ENCODE measurements at regions not wholly inside any gene's neighbourhood (a gene's known extent, or its start where the extent isn't known, plus 50 kb on each side); places are given as distances from the start of the nearest gene placed in this dataset.
A peak's percentile ranks its signal among the peaks of the same experiment; 100 is the strongest.

GRCh38 chr1:200353232-200353631, 56.6 kb downstream of the ZNF281 start:
- Histone ChIP-seq H3K36me3 (ENCODE audit: control insufficient read depth in 2 of 4, insufficient read depth in 4 of 4, low read length in 3 of 4) (no peaks in the 10 kb centered on the region), H3K14ac (ENCODE audit: insufficient read length) (no peak overlapping the region), H2BK12ac (ENCODE audit: low read depth, low read length) (peak overlapping the region; percentile 88; the same call in 1 of the 2 replicates), H4K20me1 (replicated peaks in 1 of 2; ENCODE audit: control insufficient read depth in 1 of 2, insufficient read depth in 2 of 2, low read length in 2 of 2) (no peaks in the 10 kb centered on the region), H3K79me1 (ENCODE audit: low read depth, low read length) (no peaks in the 10 kb centered on the region), H3K4me2 (ENCODE audit: insufficient read depth in 1 of 2, low read depth in 2 of 2, low read length in 2 of 2) (no peak overlapping the region), H4K8ac (ENCODE audit: extremely low read depth, insufficient read depth, low read length) (no peak overlapping the region), H4K91ac (replicated peaks; ENCODE audit: insufficient read length, low read length) (no peak overlapping the region), H3K18ac (ENCODE audit: extremely low read depth, low read length) (no peak overlapping the region), H3K9me3 (ENCODE audit: insufficient read depth in 2 of 2, low read depth in 1 of 2, low read length in 1 of 2) (no peaks in the 10 kb centered on the region), H2BK120ac (replicated peaks; ENCODE audit: low read depth, low read length) (no peak overlapping the region), H2BK5ac (ENCODE audit: low read depth, low read length) (peak overlapping the region; percentile 5; the same call in 1 of the 2 replicates), H3K27ac (ENCODE audit: low read depth, low read length) (no peak overlapping the region), H3K4ac (replicated peaks; ENCODE audit: insufficient read length, low read depth, low read length) (no peak overlapping the region), H3K4me1 (replicated peaks in 1 of 4; ENCODE audit: control insufficient read depth in 3 of 4, insufficient read depth in 4 of 4, low read length in 3 of 4) (peaks cover 0 to 6% (median 2%) of the 10 kb centered on the region in 4 experiments; a peak in 3 of 7 replicates), H4K5ac (ENCODE audit: insufficient read length, low read depth, low read length) (no peak overlapping the region), H2BK20ac (ENCODE audit: low read length) (no peak overlapping the region), H3K4me3 (ENCODE audit: extremely low read depth in 1 of 4, insufficient read depth in 2 of 4, low read depth in 3 of 4, low read length in 4 of 4) (no peak overlapping the region), H3K27me3 (replicated peaks in 1 of 4; ENCODE audit: control insufficient read depth in 3 of 4, extremely low read depth in 1 of 4, insufficient read depth in 3 of 4, low read length in 3 of 4) (no peaks in the 10 kb centered on the region), H3K9ac (replicated peaks in 1 of 4; ENCODE audit: extremely low read depth in 1 of 4, low read depth in 3 of 4, low read length in 3 of 4) (no peak overlapping the region), H2AFZ (ENCODE audit: low read length) (no peak overlapping the region), H3K23me2 (ENCODE audit: low read depth, low read length) (no peaks in the 10 kb centered on the region), H3K23ac (ENCODE audit: insufficient read length) (no peak overlapping the region), H3K79me2 (ENCODE audit: control insufficient read depth in 1 of 2, insufficient read depth in 2 of 2, low read length in 2 of 2) (no peaks in the 10 kb centered on the region), H2AK5ac (ENCODE audit: low read depth, low read length) (0 out of 2 replicates have a peak overlapping the region, but pooled peaks have one; percentile 56), H2BK15ac (ENCODE audit: low read length) (no peak overlapping the region; the same call in 1 of the 2 replicates), H3K56ac (replicated peaks; ENCODE audit: insufficient read length, low read depth, low read length) (no peak overlapping the region)
- CTCF ChIA-PET (ENCODE audit: partially characterized antibody), result interaction anchor here (1.5 kb wide), 1 partner anchor 73 kb away, joined by 4 read pairs; no protein-coding TSS in a partner anchor
- no peak for FAIRE-seq
- POLR2A ChIA-PET (ENCODE audit: partially characterized antibody), result interaction anchor here (1.1 to 3.6 kb wide), 2 partner anchors 11 to 20 kb away, joined by 3 to 32 read pairs; no protein-coding TSS in a partner anchor
- DNase-seq (ENCODE audit: low read depth in 1 of 2, low spot score in 2 of 2), result no peak
- 83% methylated on average over 1 of the region's 1 CpG; no CpG with 5 or more reads in 1 of the 2 experiments for WGBS, 2 experiments (ENCODE audit: extremely low coverage in 1 of 2, insufficient coverage in 1 of 2, insufficient read length in 1 of 2, insufficient replicate concordance in 2 of 2, low coverage in 1 of 2, low lambda C conversion rate in 2 of 2, missing lambda C conversion rate in 1 of 2)
- TF ChIP-seq HDAC6 (IDR thresholded peaks at IDR 0.05; ENCODE audit: low read depth, low read length) (no peak), TAF1 (IDR thresholded peaks at IDR 0.05; ENCODE audit: low read depth, low read length) (no peak), ATF2 (IDR thresholded peaks at IDR 0.05; ENCODE audit: low read length) (no peak), SIRT6 (IDR thresholded peaks at IDR 0.05; ENCODE audit: low read length) (no peak), BCL11A (IDR thresholded peaks at IDR 0.05; ENCODE audit: low read depth in 2 of 2, low read length in 2 of 2) (no peak), RXRA (IDR thresholded peaks at IDR 0.05; ENCODE audit: insufficient read depth, low read depth, low read length) (no peak), EGR1 (IDR thresholded peaks at IDR 0.05; ENCODE audit: borderline replicate concordance, low read depth, low read length) (no peak), CBX8 (IDR thresholded peaks at IDR 0.05; ENCODE audit: borderline replicate concordance, low read depth, low read length) (no peak)
- TF ChIP-seq, protein P1, sequence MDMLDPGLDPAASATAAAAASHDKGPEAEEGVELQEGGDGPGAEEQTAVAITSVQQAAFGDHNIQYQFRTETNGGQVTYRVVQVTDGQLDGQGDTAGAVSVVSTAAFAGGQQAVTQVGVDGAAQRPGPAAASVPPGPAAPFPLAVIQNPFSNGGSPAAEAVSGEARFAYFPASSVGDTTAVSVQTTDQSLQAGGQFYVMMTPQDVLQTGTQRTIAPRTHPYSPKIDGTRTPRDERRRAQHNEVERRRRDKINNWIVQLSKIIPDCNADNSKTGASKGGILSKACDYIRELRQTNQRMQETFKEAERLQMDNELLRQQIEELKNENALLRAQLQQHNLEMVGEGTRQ (IDR thresholded peaks at IDR 0.05; ENCODE audit: low read length), result no peak

Data from H1 (cell line).